K562 (cell line): ENCODE measurements at regions not wholly inside any gene's neighbourhood (a gene's known extent, or its start where the extent isn't known, plus 50 kb on each side); places are given as distances from the start of the nearest gene placed in this dataset.

Source experiments
- ATAC-seq: fragments of 200-7000 bp; cut with Tn5 transposase; 3 replicates; pipeline ENCODE4 v1.9.1; 2020; ENCODE audit warnings: moderate library complexity
- BruUV-seq: library from RNA; stranded (reverse); fragments of 400-500 nt; replicated peaks from 2 replicates; lab custom pipeline; 2021; lab: Mats Ljungman, UMichigan
- CTCF ChIA-PET: fragments of 300-600 bp; formaldehyde crosslinking; extraction: SDS; loops from one replicate; lab custom pipeline; 2021; ENCODE audit warnings: low intra/inter-chr PET ratio; lab: Yijun Ruan, JAX
- POLR2A ChIA-PET: fragments of 300-600, 350-650 bp; sonication (Branson Sonifier 250); formaldehyde crosslinking; extraction: SDS; loops from one replicate; lab custom pipeline; 2021; ENCODE audit warnings: antibody characterized with exemption, inconsistent platforms; lab: Yijun Ruan, JAX
- DNase-seq, 4 experiments: peaks; one replicate each; pipeline versions ENCODE4 v3.0.0 to v3.0.0-alpha.2; 2011 to 2018; ENCODE audit warnings: low spot score in 3 of 4, mixed read lengths in 3 of 4; ENCODE audit errors: extremely low read depth in 1 of 4
- FAIRE-seq: peaks from 2 replicates; lab custom pipeline; 2011; peaks lifted over from hg19 to GRCh38; lab: Jason Lieb, UNC
- H2AFZ ChIP-seq: 2 replicates; pipeline ENCODE4 v1.6.0; 2011; ENCODE audit warnings: low read depth, low read length, control low read depth, inconsistent platforms
- H3K27ac ChIP-seq: fragments of 200-600 bp; 3 replicates; pipeline ENCODE4 v1.8.0; 2011; ENCODE audit warnings: low read depth, mild to moderate bottlenecking, control low read depth, inconsistent platforms, low read length, moderate library complexity, mixed read lengths; ENCODE audit errors: extremely low read depth
- H3K27me3 ChIP-seq, 2 experiments: fragments of 300-600 bp in 1 of 2; 2 replicates in 1 of 2; 3 replicates in 1 of 2; pipeline versions ENCODE4 v1.6.0 to v1.8.0; 2011; ENCODE audit warnings: inconsistent platforms in 2 of 2, low read length in 2 of 2, mild to moderate bottlenecking in 1 of 2, mixed read lengths in 1 of 2, moderate library complexity in 1 of 2; ENCODE audit not compliant: control insufficient read depth in 2 of 2, insufficient read depth in 2 of 2
- H3K36me3 ChIP-seq: fragments of 300-600 bp; 3 replicates; pipeline ENCODE4 v1.8.0; 2011; ENCODE audit warnings: mild to moderate bottlenecking, low read length, inconsistent platforms; ENCODE audit not compliant: control insufficient read depth, insufficient read depth
- H3K4me1 ChIP-seq, 2 experiments: fragments of 200-600 bp in 1 of 2; replicated peaks in 1 of 2; 2 replicates in 1 of 2; 3 replicates in 1 of 2; pipeline versions ENCODE4 v1.5.1 to v1.8.0; 2011; ENCODE audit warnings: inconsistent platforms in 2 of 2, low read length in 2 of 2, mild to moderate bottlenecking in 1 of 2, mixed read lengths in 1 of 2, moderate library complexity in 1 of 2; ENCODE audit not compliant: control insufficient read depth in 2 of 2, insufficient read depth in 2 of 2
- H3K4me2 ChIP-seq: 2 replicates; pipeline ENCODE4 v1.6.1; 2011; ENCODE audit warnings: low read length, control low read depth, inconsistent platforms, mixed read lengths; ENCODE audit not compliant: insufficient read depth
- H3K4me3 ChIP-seq: fragments of 200-600 bp; sonication (generic), shearing (Covaris generic); 2 replicates; pipeline ENCODE4 v1.5.1; 2016; ENCODE audit warnings: control low read depth, inconsistent platforms
- H3K79me2 ChIP-seq: fragments of 200-600 bp; 3 replicates; pipeline ENCODE4 v1.8.0; 2011; ENCODE audit warnings: low read length, inconsistent platforms; ENCODE audit not compliant: control insufficient read depth, insufficient read depth
- H3K9ac ChIP-seq, 2 experiments: 2 replicates each; pipeline versions ENCODE4 v1.6.0 to v1.6.1; 2011; ENCODE audit warnings: low read depth in 2 of 2, low read length in 2 of 2, control low read depth in 1 of 2, inconsistent platforms in 1 of 2, mild to moderate bottlenecking in 1 of 2, mixed read lengths in 1 of 2; ENCODE audit not compliant: insufficient read depth in 1 of 2
- H3K9me1 ChIP-seq: one replicate; pipeline ENCODE4 v1.6.0; 2011; ENCODE audit warnings: inconsistent platforms, mild to moderate bottlenecking, low read length, moderate library complexity; ENCODE audit not compliant: control insufficient read depth, insufficient read depth
- H3K9me3 ChIP-seq: replicated peaks from 2 replicates; pipeline ENCODE4 v1.5.1; 2011; ENCODE audit warnings: low read depth, low read length, inconsistent platforms; ENCODE audit not compliant: control insufficient read depth, insufficient read depth
- H4K20me1 ChIP-seq: replicated peaks from 2 replicates; pipeline ENCODE4 v1.6.1; 2011; ENCODE audit warnings: low read length, inconsistent platforms, mixed read lengths; ENCODE audit not compliant: control insufficient read depth, insufficient read depth
- CBX2 ChIP-seq: fragments of 200-600 bp; sonication (generic); IDR thresholded peaks from one replicate; pipeline ENCODE4 v1.6.1; 2012; ENCODE audit warnings: mild to moderate bottlenecking, low read length, inconsistent platforms; ENCODE audit not compliant: insufficient read depth, poor library complexity, severe bottlenecking
- ETS2 ChIP-seq: IDR thresholded peaks from 2 replicates; pipeline ENCODE4 v1.6.1; 2016; ENCODE audit warnings: borderline replicate concordance, missing genetic modification characterization, mild to moderate bottlenecking, moderate library complexity, missing compliant biosample characterization; ENCODE audit not compliant: poor library complexity, severe bottlenecking
- FOXP4 ChIP-seq: sonication (generic); formaldehyde crosslinking; IDR thresholded peaks from 2 replicates; pipeline ENCODE4 v1.8.0; 2022; ENCODE audit warnings: mild to moderate bottlenecking, missing genetic modification reagents, borderline replicate concordance
- MAFG ChIP-seq: fragments of 450-650 bp; conservative IDR thresholded peaks from 2 replicates; pipeline ENCODE4 v1.6.1; 2016; ENCODE audit warnings: missing genetic modification characterization, missing compliant biosample characterization
- NFIC ChIP-seq: fragments of 450-650 bp; IDR thresholded peaks from 2 replicates; pipeline ENCODE4 v1.6.1; 2017; ENCODE audit warnings: mild to moderate bottlenecking, inconsistent platforms
- ZNF644 ChIP-seq: fragments of 200-800 bp; sonication (Bioruptor generic); IDR thresholded peaks from 2 replicates; pipeline ENCODE4 v1.6.1; 2016; ENCODE audit warnings: low read depth, missing genetic modification characterization, missing compliant biosample characterization
- WGBS: fragments of 100-300 bp; shearing (Covaris generic); methylation state at CpG from one replicate; pipeline ENCODE4 v1.1.6; 2016; ENCODE audit warnings: low coverage, mixed read lengths; ENCODE audit not compliant: insufficient coverage; ENCODE audit errors: missing lambda C conversion rate; 5-methylcytosine and 5-hydroxymethylcytosine counted together
- in situ Hi-C: fragments of 300-500 bp; cut with MboI; formaldehyde crosslinking; loops from 4 replicates; pipeline ENCODE4 v1.15.0; 2018; ENCODE audit warnings: inconsistent platforms, mixed read lengths
- intact Hi-C: fragments of 100-400 bp; cut with micrococcal nuclease; formaldehyde crosslinking; loops from 2 replicates; pipeline ENCODE4 v1.14.2; 2022
- TF ChIP-seq, protein P1 (sequence below): sonication (generic); IDR thresholded peaks from 2 replicates; pipeline ENCODE4 v1.6.1; 2016
- TF ChIP-seq, protein P2 (sequence below): fragments of 250-450 bp; sonication (Bioruptor Pico); IDR thresholded peaks from 2 replicates; pipeline ENCODE4 v1.4.0; 2020

GRCh38 chr6:62904687-62905086 lies 306.6 kb upstream of the FKBP1C start:
- Histone ChIP-seq H2AFZ (no peak overlapping the region), H3K9ac (no peak overlapping the region), H4K20me1 (no peaks in the 10 kb centered on the region), H3K4me3 (no peak overlapping the region), H3K4me1 (no peaks in the 10 kb centered on the region), H3K9me1 (no peaks in the 10 kb centered on the region), H3K9me3 (no peaks in the 10 kb centered on the region), H3K4me2 (no peak overlapping the region), H3K36me3 (no peaks in the 10 kb centered on the region), H3K27me3 (no peaks in the 10 kb centered on the region), H3K27ac (no peak overlapping the region), H3K79me2 (no peaks in the 10 kb centered on the region)
- CTCF ChIA-PET: no interaction called here
- ATAC-seq (no peak), DNase-seq (no peak), FAIRE-seq (no peak)
- TF ChIP-seq, protein P1, sequence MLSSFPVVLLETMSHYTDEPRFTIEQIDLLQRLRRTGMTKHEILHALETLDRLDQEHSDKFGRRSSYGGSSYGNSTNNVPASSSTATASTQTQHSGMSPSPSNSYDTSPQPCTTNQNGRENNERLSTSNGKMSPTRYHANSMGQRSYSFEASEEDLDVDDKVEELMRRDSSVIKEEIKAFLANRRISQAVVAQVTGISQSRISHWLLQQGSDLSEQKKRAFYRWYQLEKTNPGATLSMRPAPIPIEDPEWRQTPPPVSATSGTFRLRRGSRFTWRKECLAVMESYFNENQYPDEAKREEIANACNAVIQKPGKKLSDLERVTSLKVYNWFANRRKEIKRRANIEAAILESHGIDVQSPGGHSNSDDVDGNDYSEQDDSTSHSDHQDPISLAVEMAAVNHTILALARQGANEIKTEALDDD: no peak
- TF ChIP-seq, protein P2, sequence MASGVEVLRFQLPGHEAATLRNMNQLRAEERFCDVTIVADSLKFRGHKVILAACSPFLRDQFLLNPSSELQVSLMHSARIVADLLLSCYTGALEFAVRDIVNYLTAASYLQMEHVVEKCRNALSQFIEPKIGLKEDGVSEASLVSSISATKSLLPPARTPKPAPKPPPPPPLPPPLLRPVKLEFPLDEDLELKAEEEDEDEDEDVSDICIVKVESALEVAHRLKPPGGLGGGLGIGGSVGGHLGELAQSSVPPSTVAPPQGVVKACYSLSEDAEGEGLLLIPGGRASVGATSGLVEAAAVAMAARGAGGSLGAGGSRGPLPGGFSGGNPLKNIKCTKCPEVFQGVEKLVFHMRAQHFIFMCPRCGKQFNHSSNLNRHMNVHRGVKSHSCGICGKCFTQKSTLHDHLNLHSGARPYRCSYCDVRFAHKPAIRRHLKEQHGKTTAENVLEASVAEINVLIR (CRISPR knock-in tag): no peak
- TF ChIP-seq NFIC: peak; percentile 12; the same call in 1 of the 2 replicates
- intact Hi-C loops (no loop called here), in situ Hi-C loops (no loop called here)
- WGBS: 0% methylated on average over 5 of the region's 5 CpGs
- BruUV-seq: no TSS peak
- POLR2A ChIA-PET: no interaction called here

GRCh38 chr6:62914530-62914929 lies 296.7 kb upstream of the FKBP1C start:
- intact Hi-C loops (no loop called here), in situ Hi-C loops (no loop called here)
- Histone ChIP-seq H3K27me3 (no peaks in the 10 kb centered on the region), H3K9me3 (no peaks in the 10 kb centered on the region; the same call in 1 of the 2 replicates), H3K4me1 (no peaks in the 10 kb centered on the region), H3K79me2 (no peaks in the 10 kb centered on the region), H3K9ac (no peak overlapping the region), H3K4me3 (no peak overlapping the region), H3K9me1 (no peaks in the 10 kb centered on the region), H3K27ac (no peak overlapping the region), H3K36me3 (no peaks in the 10 kb centered on the region), H3K4me2 (no peak overlapping the region), H2AFZ (no peak overlapping the region), H4K20me1 (no peaks in the 10 kb centered on the region)
- BruUV-seq: no TSS peak
- ChIA-PET CTCF (no interaction called here), POLR2A (no interaction called here)
- ATAC-seq (no peak), DNase-seq (no peak), FAIRE-seq (no peak)
- WGBS: 3% methylated on average over 4 of the region's 4 CpGs
- TF ChIP-seq ETS2 (no peak), MAFG (tag) (no peak), CBX2 (no peak), FOXP4 (CRISPR knock-in tag) (no peak), ZNF644 (no peak)
